HepG2 (cell line): ENCODE measurements at regions not wholly inside any gene's neighbourhood (a gene's known extent, or its start where the extent isn't known, plus 50 kb on each side); places are given as distances from the start of the nearest gene placed in this dataset.

Experiments
- ATAC-seq: fragments of 200-7000 bp; cut with Tn5 transposase; 3 replicates; pipeline ENCODE4 v1.9.1; 2020; ENCODE audit warnings: mild to moderate bottlenecking, moderate library complexity
- BruUV-seq: library from RNA; stranded (reverse); fragments of 400-500 nt; replicated peaks from 2 replicates; lab custom pipeline; 2021; lab: Mats Ljungman, UMichigan
- CTCF ChIA-PET: fragments of 300-600 bp; formaldehyde crosslinking; extraction: SDS; loops from one replicate; lab custom pipeline; 2021; ENCODE audit warnings: low total read pairs, inconsistent platforms, low intra/inter-chr PET ratio; lab: Yijun Ruan, JAX
- POLR2A ChIA-PET: fragments of 350-600 bp; sonication (Branson Sonifier 250); formaldehyde crosslinking; loops from one replicate; lab custom pipeline; 2020; ENCODE audit warnings: antibody characterized with exemption, inconsistent platforms; lab: Yijun Ruan, JAX
- DNase-seq: peaks from one replicate; pipeline ENCODE4 v3.0.0-alpha.2; 2015; ENCODE audit warnings: low spot score
- FAIRE-seq: peaks from 3 replicates; lab custom pipeline; 2011; peaks lifted over from hg19 to GRCh38; lab: Jason Lieb, UNC
- H2AFZ ChIP-seq: one replicate; pipeline ENCODE4 v1.6.1; 2011; ENCODE audit warnings: low read length, inconsistent platforms
- H3K27ac ChIP-seq: fragments of 300-600 bp; 3 replicates; pipeline ENCODE4 v1.8.0; 2011; ENCODE audit warnings: mixed run types, mild to moderate bottlenecking, mixed read lengths, low read length, inconsistent platforms; ENCODE audit not compliant: insufficient read depth; ENCODE audit errors: extremely low read length
- H3K27me3 ChIP-seq, 2 experiments: fragments of 200-600 bp in 1 of 2; 2 replicates in 1 of 2; 3 replicates in 1 of 2; pipeline versions ENCODE4 v1.6.0 to v1.8.0; 2011; ENCODE audit warnings: low read length in 2 of 2, mild to moderate bottlenecking in 2 of 2, moderate library complexity in 2 of 2, inconsistent platforms in 1 of 2; ENCODE audit not compliant: insufficient read depth in 2 of 2, control insufficient read depth in 1 of 2
- H3K36me3 ChIP-seq, 2 experiments: fragments of 200-600 bp in 1 of 2; replicated peaks in 1 of 2; 2 replicates in 1 of 2; 3 replicates in 1 of 2; pipeline versions ENCODE4 v1.5.1 to v1.8.0; 2011; ENCODE audit warnings: low read length in 2 of 2, inconsistent platforms in 1 of 2; ENCODE audit not compliant: insufficient read depth in 2 of 2, control insufficient read depth in 1 of 2
- H3K4me1 ChIP-seq: 2 replicates; pipeline ENCODE4 v1.5.1; 2012; ENCODE audit warnings: low read length, inconsistent platforms; ENCODE audit not compliant: insufficient read depth
- H3K4me2 ChIP-seq: 2 replicates; pipeline ENCODE4 v1.6.0; 2011; ENCODE audit warnings: low read depth, low read length, inconsistent platforms
- H3K4me3 ChIP-seq, 3 experiments: fragments of 200-600 bp in 1 of 3; sonication (generic), shearing (Covaris generic) in 1 of 3; replicated peaks in 1 of 3; 2 replicates each; pipeline ENCODE4 v1.5.1; 2011 to 2016; ENCODE audit warnings: low read length in 3 of 3, inconsistent platforms in 2 of 3, low read depth in 2 of 3, mild to moderate bottlenecking in 2 of 3, control low read depth in 1 of 3, mixed read lengths in 1 of 3; ENCODE audit not compliant: insufficient read depth in 1 of 3
- H3K79me2 ChIP-seq: one replicate; pipeline ENCODE4 v1.6.1; 2011; ENCODE audit warnings: low read length, inconsistent platforms; ENCODE audit not compliant: insufficient read depth
- H3K9ac ChIP-seq: 2 replicates; pipeline ENCODE4 v1.6.0; 2011; ENCODE audit warnings: mild to moderate bottlenecking, low read depth, low read length, inconsistent platforms; ENCODE audit not compliant: insufficient read depth
- H3K9me3 ChIP-seq: 2 replicates; pipeline ENCODE4 v1.5.1; 2012; ENCODE audit warnings: mild to moderate bottlenecking, low read length
- H4K20me1 ChIP-seq: 2 replicates; pipeline ENCODE4 v1.6.0; 2011; ENCODE audit warnings: inconsistent platforms, mild to moderate bottlenecking, low read length, moderate library complexity; ENCODE audit not compliant: insufficient read depth
- CBX2 ChIP-seq, 2 experiments: fragments of 200-600 bp in 1 of 2; sonication (generic); formaldehyde crosslinking in 1 of 2; IDR thresholded peaks; 2 replicates each; pipeline versions ENCODE4 v1.7.0 to v1.8.1; 2018 to 2022; ENCODE audit warnings: low read depth in 2 of 2, low read length in 1 of 2, mild to moderate bottlenecking in 1 of 2, missing genetic modification reagents in 1 of 2
- DRAP1 ChIP-seq: IDR thresholded peaks from 2 replicates; pipeline ENCODE4 v1.6.1; 2016; ENCODE audit warnings: missing genetic modification reagents, missing compliant biosample characterization
- EED ChIP-seq: sonication (generic); formaldehyde crosslinking; IDR thresholded peaks from 2 replicates; pipeline ENCODE4 v1.5.0; 2020; ENCODE audit warnings: mild to moderate bottlenecking, missing genetic modification reagents
- FOXP1 ChIP-seq, 2 experiments: fragments of 450-650 bp in 1 of 2; IDR thresholded peaks; 2 replicates each; pipeline ENCODE4 v1.6.1; 2017 to 2018; ENCODE audit warnings: antibody characterized with exemption in 1 of 2
- GATA4 ChIP-seq: sonication (generic); IDR thresholded peaks from 2 replicates; pipeline ENCODE4 v1.6.1; 2016; ENCODE audit warnings: antibody characterized with exemption, low read depth, borderline replicate concordance
- HOXD1 ChIP-seq: sonication (generic); formaldehyde crosslinking; IDR thresholded peaks from 2 replicates; pipeline ENCODE4 v1.5.0; 2020; ENCODE audit warnings: missing genetic modification reagents
- KDM4B ChIP-seq: sonication (generic); formaldehyde crosslinking; IDR thresholded peaks from 2 replicates; pipeline ENCODE4 v1.4.0; 2020; ENCODE audit warnings: missing genetic modification reagents
- MAFG ChIP-seq: sonication (generic); formaldehyde crosslinking; IDR thresholded peaks from 2 replicates; pipeline ENCODE4 v1.5.1; 2020; ENCODE audit warnings: mild to moderate bottlenecking, missing genetic modification reagents
- NKX3-1 ChIP-seq: sonication (generic); formaldehyde crosslinking; IDR thresholded peaks from 2 replicates; pipeline ENCODE4 v1.5.0; 2020; ENCODE audit warnings: missing genetic modification reagents
- RBM39 ChIP-seq: fragments of 200-400 bp; formaldehyde crosslinking; IDR thresholded peaks from one replicate; pipeline ENCODE4 v1.6.1; 2018; ENCODE audit warnings: antibody characterized with exemption, mild to moderate bottlenecking, low read depth, low read length; ENCODE audit not compliant: poor library complexity, severe bottlenecking
- U2AF1 ChIP-seq: fragments of 200-400 bp; formaldehyde crosslinking; optimal IDR thresholded peaks from 2 replicates; pipeline ENCODE3; 2017; ENCODE audit warnings: mild to moderate bottlenecking, low read depth, low read length
- ZKSCAN5 ChIP-seq: sonication (generic); formaldehyde crosslinking; IDR thresholded peaks from 2 replicates; pipeline ENCODE4 v1.5.1; 2020; ENCODE audit warnings: mild to moderate bottlenecking, missing genetic modification reagents
- ZMAT3 ChIP-seq: sonication (generic); formaldehyde crosslinking; conservative IDR thresholded peaks from 2 replicates; pipeline ENCODE4 v1.7.0; 2021; ENCODE audit warnings: missing genetic modification reagents
- ZNF207 ChIP-seq: fragments of 450-650 bp; IDR thresholded peaks from 2 replicates; pipeline ENCODE4 v1.6.1; 2016; ENCODE audit warnings: antibody characterized with exemption, borderline replicate concordance
- ZNF317 ChIP-seq: sonication (generic); formaldehyde crosslinking; IDR thresholded peaks from 2 replicates; pipeline ENCODE4 v1.5.0; 2020; ENCODE audit warnings: mild to moderate bottlenecking, missing genetic modification reagents
- ZNF788 ChIP-seq: sonication (generic); formaldehyde crosslinking; IDR thresholded peaks from 2 replicates; pipeline ENCODE4 v1.5.0; 2020; ENCODE audit warnings: mild to moderate bottlenecking, missing genetic modification reagents, borderline replicate concordance
- WGBS: methylation state at CpG from one replicate; pipeline ENCODE4 v1.1.6; 2017; ENCODE audit warnings: low lambda C conversion rate; 5-methylcytosine and 5-hydroxymethylcytosine counted together
- in situ Hi-C: cut with HindIII; loops from 2 replicates; pipeline ENCODE4 v1.10.0; 2017; ENCODE audit warnings: low pct_unique_long_range_greater_than_20kb; ENCODE audit not compliant: extremely low pct_ligation_motif_present
- intact Hi-C: fragments of 100-400 bp; cut with micrococcal nuclease; formaldehyde crosslinking; loops from one replicate; pipeline ENCODE4 v1.10.0; 2022; ENCODE audit not compliant: unreplicated experiment
- TF ChIP-seq, protein P1 (sequence below): sonication (generic); formaldehyde crosslinking; IDR thresholded peaks from 2 replicates; pipeline ENCODE4 v1.8.0; 2022; ENCODE audit warnings: missing genetic modification reagents, mild to moderate bottlenecking, inconsistent platforms, borderline replicate concordance
- TF ChIP-seq, protein P2 (sequence below): fragments of 450-650 bp; IDR thresholded peaks from 2 replicates; pipeline ENCODE4 v1.6.1; 2017; ENCODE audit warnings: mild to moderate bottlenecking

GRCh38 chr9:120030847-120031246, 549.1 kb downstream of the CDK5RAP2 start:
- WGBS: 29% methylated on average over 5 of the region's 5 CpGs
- no peak overlapping the region for H3K4me3 ChIP-seq
- TF ChIP-seq RBM39 (no peak), NKX3-1 (CRISPR knock-in tag) (no peak), U2AF1 (no peak), ZNF207 (no peak), ZMAT3 (CRISPR knock-in tag) (no peak), ZKSCAN5 (CRISPR knock-in tag) (no peak)
- TF ChIP-seq, protein P1, sequence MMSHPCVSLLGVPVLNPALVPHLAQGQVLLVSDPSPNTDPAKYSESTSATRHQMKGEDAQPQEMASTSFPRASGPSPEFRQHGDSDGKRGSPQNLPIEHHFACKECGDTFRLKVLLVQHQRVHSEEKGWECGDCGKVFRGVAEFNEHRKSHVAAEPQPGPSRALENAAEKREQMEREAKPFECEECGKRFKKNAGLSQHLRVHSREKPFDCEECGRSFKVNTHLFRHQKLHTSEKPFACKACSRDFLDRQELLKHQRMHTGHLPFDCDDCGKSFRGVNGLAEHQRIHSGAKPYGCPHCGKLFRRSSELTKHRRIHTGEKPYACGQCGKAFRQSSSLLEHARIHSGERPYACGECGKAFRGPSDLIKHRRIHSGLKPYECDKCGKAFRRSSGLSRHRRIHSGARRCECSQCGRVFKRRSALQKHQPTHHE: no peak
- no peak overlapping the region for H2AFZ ChIP-seq
- no peaks in the 10 kb centered on the region for H3K36me3 ChIP-seq
- H3K27ac ChIP-seq: no peak overlapping the region
- ChIA-PET POLR2A (no interaction called here), CTCF (no interaction called here)
- H3K9ac ChIP-seq: no peak overlapping the region
- no peaks in the 10 kb centered on the region for H3K4me1 ChIP-seq
- in situ Hi-C loops (no loop called here), intact Hi-C loops (no loop called here)
- ATAC-seq (no peak), FAIRE-seq (no peak), DNase-seq (no peak)
- BruUV-seq: no TSS peak
- no peaks in the 10 kb centered on the region for H4K20me1 ChIP-seq
- H3K27me3 ChIP-seq: no peaks in the 10 kb centered on the region
- no peaks in the 10 kb centered on the region for H3K79me2 ChIP-seq
- no peaks in the 10 kb centered on the region for H3K9me3 ChIP-seq
- no peak overlapping the region for H3K4me2 ChIP-seq

DNA sequence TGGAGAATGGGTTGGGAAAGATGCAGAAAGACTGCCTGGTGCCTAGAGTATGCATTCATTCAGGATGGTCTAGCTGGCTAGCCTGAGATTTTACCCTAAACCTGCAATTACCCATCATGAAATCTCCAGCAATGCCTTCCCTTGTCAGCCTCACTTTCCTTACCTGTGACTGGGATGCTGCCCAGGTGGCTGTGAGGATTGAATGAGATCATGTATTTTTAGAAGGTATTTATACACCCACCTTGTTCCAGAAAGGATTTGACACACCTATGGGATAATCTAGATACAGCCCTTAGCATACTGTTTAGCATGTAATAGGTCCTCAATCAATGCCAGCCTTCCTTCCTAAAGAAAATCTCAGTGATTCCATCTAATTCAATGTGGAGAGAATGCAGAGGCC, 561.4 kb downstream of the CDK5RAP2 start:
- Histone ChIP-seq H2AFZ (no peak overlapping the region), H3K79me2 (no peaks in the 10 kb centered on the region), H3K27me3 (peaks cover 0 to 2% of the 10 kb centered on the region in 2 experiments; a peak in 2 of 5 replicates), H3K9me3 (no peaks in the 10 kb centered on the region), H3K27ac (no peak overlapping the region), H3K4me1 (no peaks in the 10 kb centered on the region), H3K4me3 (no peak overlapping the region), H4K20me1 (no peaks in the 10 kb centered on the region), H3K9ac (no peak overlapping the region), H3K36me3 (no peaks in the 10 kb centered on the region), H3K4me2 (no peak overlapping the region)
- no peak for ATAC-seq
- BruUV-seq: no TSS peak
- DNase-seq: no peak
- in situ Hi-C loops (no loop called here), intact Hi-C loops (no loop called here)
- no peak for FAIRE-seq
- ChIA-PET POLR2A (no interaction called here), CTCF (no interaction called here)
- TF ChIP-seq, protein P2, sequence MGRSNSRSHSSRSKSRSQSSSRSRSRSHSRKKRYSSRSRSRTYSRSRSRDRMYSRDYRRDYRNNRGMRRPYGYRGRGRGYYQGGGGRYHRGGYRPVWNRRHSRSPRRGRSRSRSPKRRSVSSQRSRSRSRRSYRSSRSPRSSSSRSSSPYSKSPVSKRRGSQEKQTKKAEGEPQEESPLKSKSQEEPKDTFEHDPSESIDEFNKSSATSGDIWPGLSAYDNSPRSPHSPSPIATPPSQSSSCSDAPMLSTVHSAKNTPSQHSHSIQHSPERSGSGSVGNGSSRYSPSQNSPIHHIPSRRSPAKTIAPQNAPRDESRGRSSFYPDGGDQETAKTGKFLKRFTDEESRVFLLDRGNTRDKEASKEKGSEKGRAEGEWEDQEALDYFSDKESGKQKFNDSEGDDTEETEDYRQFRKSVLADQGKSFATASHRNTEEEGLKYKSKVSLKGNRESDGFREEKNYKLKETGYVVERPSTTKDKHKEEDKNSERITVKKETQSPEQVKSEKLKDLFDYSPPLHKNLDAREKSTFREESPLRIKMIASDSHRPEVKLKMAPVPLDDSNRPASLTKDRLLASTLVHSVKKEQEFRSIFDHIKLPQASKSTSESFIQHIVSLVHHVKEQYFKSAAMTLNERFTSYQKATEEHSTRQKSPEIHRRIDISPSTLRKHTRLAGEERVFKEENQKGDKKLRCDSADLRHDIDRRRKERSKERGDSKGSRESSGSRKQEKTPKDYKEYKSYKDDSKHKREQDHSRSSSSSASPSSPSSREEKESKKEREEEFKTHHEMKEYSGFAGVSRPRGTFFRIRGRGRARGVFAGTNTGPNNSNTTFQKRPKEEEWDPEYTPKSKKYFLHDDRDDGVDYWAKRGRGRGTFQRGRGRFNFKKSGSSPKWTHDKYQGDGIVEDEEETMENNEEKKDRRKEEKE: no peak
- TF ChIP-seq DRAP1 (CRISPR knock-in tag) (no peak), MAFG (CRISPR knock-in tag) (no peak), EED (CRISPR knock-in tag) (no peak), ZNF788 (no peak), KDM4B (CRISPR knock-in tag) (no peak), GATA4 (no peak), HOXD1 (CRISPR knock-in tag) (no peak), CBX2 (IDR thresholded peaks at IDR 0.05; ENCODE audit: low read depth, low read length) (no peak), CBX2 (CRISPR knock-in tag; IDR thresholded peaks at IDR 0.05; ENCODE audit: low read depth) (no peak), FOXP1 (IDR thresholded peaks at IDR 0.05) (no peak), FOXP1 (CRISPR knock-in tag; IDR thresholded peaks at IDR 0.05) (no peak), ZNF317 (CRISPR knock-in tag) (no peak)
